ENCODE measurements at regions not wholly inside any gene's neighbourhood (a gene's known extent, or its start where the extent isn't known, plus 50 kb on each side); places are given as distances from the start of the nearest gene placed in this dataset.

GRCh38 chr2:45182667-45183295, 173.5 kb upstream of the SIX2 start:
- no peak overlapping the region for H3K4me3 ChIP-seq (ENCODE audit: low read depth in 1 of 3, low read length in 3 of 3)
- no peak for TF ChIP-seq EGR1 (IDR thresholded peaks at IDR 0.05; ENCODE audit: low read depth in 2 of 2)
- TF ChIP-seq SP1 (IDR thresholded peaks at IDR 0.05), result no peak
- no peak for TF ChIP-seq HNF4A (conservative IDR thresholded peaks at IDR 0.05)
- no peak for TF ChIP-seq MAX (IDR thresholded peaks at IDR 0.05)
- no peak for TF ChIP-seq NR2F2 (IDR thresholded peaks at IDR 0.05)
- no peak for TF ChIP-seq JUND (IDR thresholded peaks at IDR 0.05)
- no peak for TF ChIP-seq HNF4G (IDR thresholded peaks at IDR 0.05)
- TF ChIP-seq TAF1 (conservative IDR thresholded peaks at IDR 0.05), result no peak
- WGBS, result 89% methylated on average over 6 of the region's 6 CpGs
- no peaks in the 10 kb centered on the region for H3K9me3 ChIP-seq (ENCODE audit: control insufficient read depth in 4 of 4, low read length in 3 of 4)
- H3K4me1 ChIP-seq (ENCODE audit: control insufficient read depth in 4 of 4, insufficient read depth in 4 of 4, low read length in 3 of 4), result no peaks in the 10 kb centered on the region
- no peaks in the 10 kb centered on the region for H3K27me3 ChIP-seq (ENCODE audit: control insufficient read depth in 4 of 4, insufficient read depth in 4 of 4, low read length in 3 of 4)
- H3K27ac ChIP-seq (ENCODE audit: low read depth in 1 of 2, low read length in 2 of 2), result no peak overlapping the region
- H3K9ac ChIP-seq (ENCODE audit: low read depth in 1 of 2, low read length in 2 of 2), result no peak overlapping the region
- no peaks in the 10 kb centered on the region for H3K36me3 ChIP-seq (ENCODE audit: control insufficient read depth in 4 of 4, insufficient read depth in 3 of 4, low read depth in 1 of 4, low read length in 3 of 4)
- DNase-seq (ENCODE audit: low spot score), result no peak

DNA sequence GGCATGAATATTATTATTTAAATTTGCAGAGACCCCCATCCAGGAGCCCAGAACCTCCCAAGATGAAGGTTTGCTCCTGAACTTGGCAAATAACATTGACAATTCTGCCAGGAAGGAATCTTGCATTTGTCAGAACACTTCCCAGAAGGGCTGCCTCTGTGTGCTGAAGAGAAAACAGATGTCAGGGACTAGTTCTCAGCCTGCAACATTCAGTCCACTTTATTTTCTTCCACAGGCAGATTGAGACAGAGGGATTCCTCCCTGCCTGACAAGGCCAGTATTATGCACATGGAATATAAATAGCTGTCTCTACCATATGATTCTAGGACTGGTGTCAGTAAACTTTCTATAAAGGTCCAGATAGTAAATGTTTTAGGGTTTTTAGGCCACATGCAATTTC, 171.5 kb upstream of the SIX2 start:
- no peaks in the 10 kb centered on the region for H3K36me3 ChIP-seq (ENCODE audit: control insufficient read depth in 4 of 4, insufficient read depth in 3 of 4, low read depth in 1 of 4, low read length in 3 of 4)
- no peaks in the 10 kb centered on the region for H3K4me1 ChIP-seq (ENCODE audit: control insufficient read depth in 4 of 4, insufficient read depth in 4 of 4, low read length in 3 of 4)
- H3K4me3 ChIP-seq (ENCODE audit: low read depth in 1 of 3, low read length in 3 of 3), result no peak overlapping the region
- no peak overlapping the region for H3K9ac ChIP-seq (ENCODE audit: low read depth in 1 of 2, low read length in 2 of 2)
- no peak for TF ChIP-seq YY1 (IDR thresholded peaks at IDR 0.05)
- TF ChIP-seq, protein P1, sequence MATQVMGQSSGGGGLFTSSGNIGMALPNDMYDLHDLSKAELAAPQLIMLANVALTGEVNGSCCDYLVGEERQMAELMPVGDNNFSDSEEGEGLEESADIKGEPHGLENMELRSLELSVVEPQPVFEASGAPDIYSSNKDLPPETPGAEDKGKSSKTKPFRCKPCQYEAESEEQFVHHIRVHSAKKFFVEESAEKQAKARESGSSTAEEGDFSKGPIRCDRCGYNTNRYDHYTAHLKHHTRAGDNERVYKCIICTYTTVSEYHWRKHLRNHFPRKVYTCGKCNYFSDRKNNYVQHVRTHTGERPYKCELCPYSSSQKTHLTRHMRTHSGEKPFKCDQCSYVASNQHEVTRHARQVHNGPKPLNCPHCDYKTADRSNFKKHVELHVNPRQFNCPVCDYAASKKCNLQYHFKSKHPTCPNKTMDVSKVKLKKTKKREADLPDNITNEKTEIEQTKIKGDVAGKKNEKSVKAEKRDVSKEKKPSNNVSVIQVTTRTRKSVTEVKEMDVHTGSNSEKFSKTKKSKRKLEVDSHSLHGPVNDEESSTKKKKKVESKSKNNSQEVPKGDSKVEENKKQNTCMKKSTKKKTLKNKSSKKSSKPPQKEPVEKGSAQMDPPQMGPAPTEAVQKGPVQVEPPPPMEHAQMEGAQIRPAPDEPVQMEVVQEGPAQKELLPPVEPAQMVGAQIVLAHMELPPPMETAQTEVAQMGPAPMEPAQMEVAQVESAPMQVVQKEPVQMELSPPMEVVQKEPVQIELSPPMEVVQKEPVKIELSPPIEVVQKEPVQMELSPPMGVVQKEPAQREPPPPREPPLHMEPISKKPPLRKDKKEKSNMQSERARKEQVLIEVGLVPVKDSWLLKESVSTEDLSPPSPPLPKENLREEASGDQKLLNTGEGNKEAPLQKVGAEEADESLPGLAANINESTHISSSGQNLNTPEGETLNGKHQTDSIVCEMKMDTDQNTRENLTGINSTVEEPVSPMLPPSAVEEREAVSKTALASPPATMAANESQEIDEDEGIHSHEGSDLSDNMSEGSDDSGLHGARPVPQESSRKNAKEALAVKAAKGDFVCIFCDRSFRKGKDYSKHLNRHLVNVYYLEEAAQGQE (IDR thresholded peaks at IDR 0.05), result no peak
- no peak for TF ChIP-seq JUND (IDR thresholded peaks at IDR 0.05)
- TF ChIP-seq EGR1 (IDR thresholded peaks at IDR 0.05; ENCODE audit: low read depth in 2 of 2), result no peak
- TF ChIP-seq FOXA1 (IDR thresholded peaks at IDR 0.05), result no peak
- no peak for TF ChIP-seq HNF4A (conservative IDR thresholded peaks at IDR 0.05)
- TF ChIP-seq NR2F2 (IDR thresholded peaks at IDR 0.05), result no peak
- TF ChIP-seq RXRA (IDR thresholded peaks at IDR 0.05), result no peak
- TF ChIP-seq RAD21 (IDR thresholded peaks at IDR 0.05), result no peak
- TF ChIP-seq TAF1 (conservative IDR thresholded peaks at IDR 0.05), result no peak
- TF ChIP-seq, protein P2, sequence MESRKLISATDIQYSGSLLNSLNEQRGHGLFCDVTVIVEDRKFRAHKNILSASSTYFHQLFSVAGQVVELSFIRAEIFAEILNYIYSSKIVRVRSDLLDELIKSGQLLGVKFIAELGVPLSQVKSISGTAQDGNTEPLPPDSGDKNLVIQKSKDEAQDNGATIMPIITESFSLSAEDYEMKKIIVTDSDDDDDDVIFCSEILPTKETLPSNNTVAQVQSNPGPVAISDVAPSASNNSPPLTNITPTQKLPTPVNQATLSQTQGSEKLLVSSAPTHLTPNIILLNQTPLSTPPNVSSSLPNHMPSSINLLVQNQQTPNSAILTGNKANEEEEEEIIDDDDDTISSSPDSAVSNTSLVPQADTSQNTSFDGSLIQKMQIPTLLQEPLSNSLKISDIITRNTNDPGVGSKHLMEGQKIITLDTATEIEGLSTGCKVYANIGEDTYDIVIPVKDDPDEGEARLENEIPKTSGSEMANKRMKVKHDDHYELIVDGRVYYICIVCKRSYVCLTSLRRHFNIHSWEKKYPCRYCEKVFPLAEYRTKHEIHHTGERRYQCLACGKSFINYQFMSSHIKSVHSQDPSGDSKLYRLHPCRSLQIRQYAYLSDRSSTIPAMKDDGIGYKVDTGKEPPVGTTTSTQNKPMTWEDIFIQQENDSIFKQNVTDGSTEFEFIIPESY (IDR thresholded peaks at IDR 0.05), result no peak
- TF ChIP-seq, protein P3, sequence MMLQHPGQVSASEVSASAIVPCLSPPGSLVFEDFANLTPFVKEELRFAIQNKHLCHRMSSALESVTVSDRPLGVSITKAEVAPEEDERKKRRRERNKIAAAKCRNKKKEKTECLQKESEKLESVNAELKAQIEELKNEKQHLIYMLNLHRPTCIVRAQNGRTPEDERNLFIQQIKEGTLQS (IDR thresholded peaks at IDR 0.05), result no peak
- TF ChIP-seq, protein P4, sequence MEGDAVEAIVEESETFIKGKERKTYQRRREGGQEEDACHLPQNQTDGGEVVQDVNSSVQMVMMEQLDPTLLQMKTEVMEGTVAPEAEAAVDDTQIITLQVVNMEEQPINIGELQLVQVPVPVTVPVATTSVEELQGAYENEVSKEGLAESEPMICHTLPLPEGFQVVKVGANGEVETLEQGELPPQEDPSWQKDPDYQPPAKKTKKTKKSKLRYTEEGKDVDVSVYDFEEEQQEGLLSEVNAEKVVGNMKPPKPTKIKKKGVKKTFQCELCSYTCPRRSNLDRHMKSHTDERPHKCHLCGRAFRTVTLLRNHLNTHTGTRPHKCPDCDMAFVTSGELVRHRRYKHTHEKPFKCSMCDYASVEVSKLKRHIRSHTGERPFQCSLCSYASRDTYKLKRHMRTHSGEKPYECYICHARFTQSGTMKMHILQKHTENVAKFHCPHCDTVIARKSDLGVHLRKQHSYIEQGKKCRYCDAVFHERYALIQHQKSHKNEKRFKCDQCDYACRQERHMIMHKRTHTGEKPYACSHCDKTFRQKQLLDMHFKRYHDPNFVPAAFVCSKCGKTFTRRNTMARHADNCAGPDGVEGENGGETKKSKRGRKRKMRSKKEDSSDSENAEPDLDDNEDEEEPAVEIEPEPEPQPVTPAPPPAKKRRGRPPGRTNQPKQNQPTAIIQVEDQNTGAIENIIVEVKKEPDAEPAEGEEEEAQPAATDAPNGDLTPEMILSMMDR (IDR thresholded peaks at IDR 0.05; ENCODE audit: low read depth, low read length, missing input control), result no peak
- no peak for TF ChIP-seq MAX (IDR thresholded peaks at IDR 0.05)
- TF ChIP-seq FOXA2 (IDR thresholded peaks at IDR 0.05), result no peak
- TF ChIP-seq GABPA (IDR thresholded peaks at IDR 0.05 in 1 of 2, conservative IDR thresholded peaks at IDR 0.05 in 1 of 2), result no peak
- TF ChIP-seq SP1 (IDR thresholded peaks at IDR 0.05), result no peak
- TF ChIP-seq HNF4G (IDR thresholded peaks at IDR 0.05), result no peak
- H3K9me3 ChIP-seq (ENCODE audit: control insufficient read depth in 4 of 4, low read length in 3 of 4), result no peaks in the 10 kb centered on the region
- H3K27me3 ChIP-seq (ENCODE audit: control insufficient read depth in 4 of 4, insufficient read depth in 4 of 4, low read length in 3 of 4), result no peaks in the 10 kb centered on the region
- no peak for DNase-seq (ENCODE audit: low spot score)
- H3K27ac ChIP-seq (ENCODE audit: low read depth in 1 of 2, low read length in 2 of 2), result no peak overlapping the region
